Muscle layer of duodenum (tissue), 2 donors: ENCODE measurements at regions not wholly inside any gene's neighbourhood (a gene's known extent, or its start where the extent isn't known, plus 50 kb on each side); places are given as distances from the start of the nearest gene placed in this dataset.

Experiments
- H3K27ac ChIP-seq: one replicate; pipeline ENCODE4 v1.7.0; 2013; ENCODE audit warnings: mild to moderate bottlenecking, low read length
- H3K27me3 ChIP-seq: one replicate; pipeline ENCODE4 v1.7.0; 2013; ENCODE audit warnings: low read depth, mild to moderate bottlenecking, control low read depth, low read length
- H3K36me3 ChIP-seq, 2 donors: one replicate each; pipeline ENCODE4 v1.7.0; 2013; ENCODE audit warnings: low read length in 2 of 2, control low read depth in 1 of 2, mild to moderate bottlenecking in 1 of 2; ENCODE audit not compliant: insufficient read depth in 2 of 2, control insufficient read depth in 1 of 2
- H3K4me1 ChIP-seq, 2 donors: one replicate each; pipeline ENCODE4 v1.7.0; 2013; ENCODE audit warnings: low read length in 2 of 2, mild to moderate bottlenecking in 2 of 2, control low read depth in 1 of 2, moderate library complexity in 1 of 2; ENCODE audit not compliant: insufficient read depth in 2 of 2, control insufficient read depth in 1 of 2
- H3K4me3 ChIP-seq, 2 donors: one replicate each; pipeline ENCODE4 v1.7.0; 2013; ENCODE audit warnings: low read length in 2 of 2, low read depth in 1 of 2, mild to moderate bottlenecking in 1 of 2
- H3K9me3 ChIP-seq, 2 donors: one replicate each; pipeline ENCODE4 v1.7.0; 2013; ENCODE audit warnings: low read length in 2 of 2, control low read depth in 1 of 2, mild to moderate bottlenecking in 1 of 2; ENCODE audit not compliant: control insufficient read depth in 1 of 2
- donor health status: healthy.

GRCh38 chr21:24160528-24160927, 1446.8 kb downstream of the MRPL39 start:
- Histone ChIP-seq H3K27me3 (no peaks in the 10 kb centered on the region), H3K4me3 (no peak overlapping the region), H3K36me3 (no peaks in the 10 kb centered on the region)

GRCh38 chr21:24153137-24153536, 1454.1 kb downstream of the MRPL39 start:
- no peaks in the 10 kb centered on the region for H3K27me3 ChIP-seq
- no peak overlapping the region for H3K4me3 ChIP-seq
- no peaks in the 10 kb centered on the region for H3K9me3 ChIP-seq
- H3K27ac ChIP-seq = no peak overlapping the region
- H3K36me3 ChIP-seq = no peaks in the 10 kb centered on the region
- H3K4me1 ChIP-seq = no peaks in the 10 kb centered on the region

More at GRCh38 chr21:24160528-24160927, 1446.8 kb downstream of the MRPL39 start:
- Histone ChIP-seq H3K4me1 (no peaks in the 10 kb centered on the region), H3K9me3 (no peaks in the 10 kb centered on the region), H3K27ac (no peak overlapping the region)

- no peaks in the 10 kb centered on the region for H3K4me1 ChIP-seq
- no peaks in the 10 kb centered on the region for H3K27me3 ChIP-seq
- no peaks in the 10 kb centered on the region for H3K36me3 ChIP-seq
- H3K27ac ChIP-seq = no peak overlapping the region
- no peaks in the 10 kb centered on the region for H3K9me3 ChIP-seq
- H3K4me3 ChIP-seq = no peak overlapping the region
These were observed 1456.5 kb downstream of the MRPL39 start for GRCh38 chr21:24150753-24151152.

DNA sequence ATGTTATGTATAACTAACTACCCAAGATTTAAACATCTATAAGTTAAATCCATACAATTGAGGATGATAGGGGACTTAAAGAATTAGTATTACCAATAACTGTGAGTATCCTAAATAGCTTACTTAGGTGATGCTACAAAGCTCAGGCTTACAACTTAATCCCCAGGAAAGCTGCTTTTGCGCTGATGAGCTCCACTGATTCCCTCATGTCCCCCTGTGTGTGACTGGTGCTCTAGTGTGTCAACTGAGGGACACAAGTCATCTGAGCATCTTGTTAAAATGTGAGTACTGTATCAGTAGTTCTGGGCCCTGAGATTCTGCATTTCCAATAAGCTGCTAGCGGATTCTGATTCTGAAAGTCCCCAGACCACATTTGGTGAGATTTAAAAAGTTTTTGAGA, 1458.8 kb downstream of the MRPL39 start:
- Histone ChIP-seq H3K27me3 (no peaks in the 10 kb centered on the region), H3K36me3 (no peaks in the 10 kb centered on the region), H3K4me3 (no peak overlapping the region), H3K27ac (no peak overlapping the region), H3K4me1 (no peaks in the 10 kb centered on the region), H3K9me3 (no peaks in the 10 kb centered on the region)

DNA sequence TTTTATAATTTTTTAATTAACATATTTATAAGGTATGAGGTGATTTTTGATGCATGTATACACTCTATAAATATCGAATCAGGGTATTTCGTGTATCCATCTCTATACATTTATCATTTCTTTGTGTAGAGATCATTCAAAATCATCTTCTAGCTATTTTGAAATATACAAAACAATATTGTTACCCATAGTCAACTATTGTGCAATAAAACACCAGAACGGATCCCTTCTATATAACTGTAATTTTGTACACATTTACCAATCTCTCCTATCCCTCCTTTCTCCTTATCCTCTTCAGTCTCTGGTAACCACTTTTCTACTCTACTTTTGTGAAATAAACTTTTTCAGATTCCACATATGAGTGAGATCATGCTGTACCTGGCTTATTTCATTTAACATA, 1459.6 kb downstream of the MRPL39 start:
- H3K27me3 ChIP-seq = no peaks in the 10 kb centered on the region
- no peak overlapping the region for H3K4me3 ChIP-seq
- no peak overlapping the region for H3K27ac ChIP-seq
- no peaks in the 10 kb centered on the region for H3K36me3 ChIP-seq
- no peaks in the 10 kb centered on the region for H3K4me1 ChIP-seq
- no peaks in the 10 kb centered on the region for H3K9me3 ChIP-seq

DNA sequence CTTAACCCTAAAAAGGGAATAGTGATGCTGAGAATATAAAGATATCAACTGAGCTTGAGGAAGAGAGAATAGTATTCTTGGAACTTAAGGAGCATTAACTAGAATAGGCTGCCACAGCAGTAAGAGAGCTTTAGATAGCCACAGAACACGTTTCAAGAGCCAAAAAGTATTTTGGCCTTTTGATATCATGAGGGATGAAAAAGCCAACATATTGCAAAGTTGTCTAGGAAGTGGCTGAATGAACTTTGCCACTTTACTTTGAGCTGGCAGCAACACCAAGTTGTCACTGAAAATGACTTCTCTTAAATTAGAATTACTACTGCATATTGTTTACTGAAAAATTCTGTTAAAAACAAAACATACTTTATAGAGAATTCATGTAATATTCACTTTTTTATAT, 1476.2 kb downstream of the MRPL39 start:
- Histone ChIP-seq H3K27ac (no peak overlapping the region), H3K4me1 (no peaks in the 10 kb centered on the region), H3K36me3 (no peaks in the 10 kb centered on the region), H3K4me3 (no peak overlapping the region), H3K9me3 (no peaks in the 10 kb centered on the region), H3K27me3 (no peaks in the 10 kb centered on the region)

GRCh38 chr21:24127651-24128050, 1479.6 kb downstream of the MRPL39 start:
- Histone ChIP-seq H3K4me3 (no peak overlapping the region), H3K4me1 (no peaks in the 10 kb centered on the region), H3K27me3 (no peaks in the 10 kb centered on the region), H3K27ac (no peak overlapping the region), H3K36me3 (no peaks in the 10 kb centered on the region), H3K9me3 (no peaks in the 10 kb centered on the region)

DNA sequence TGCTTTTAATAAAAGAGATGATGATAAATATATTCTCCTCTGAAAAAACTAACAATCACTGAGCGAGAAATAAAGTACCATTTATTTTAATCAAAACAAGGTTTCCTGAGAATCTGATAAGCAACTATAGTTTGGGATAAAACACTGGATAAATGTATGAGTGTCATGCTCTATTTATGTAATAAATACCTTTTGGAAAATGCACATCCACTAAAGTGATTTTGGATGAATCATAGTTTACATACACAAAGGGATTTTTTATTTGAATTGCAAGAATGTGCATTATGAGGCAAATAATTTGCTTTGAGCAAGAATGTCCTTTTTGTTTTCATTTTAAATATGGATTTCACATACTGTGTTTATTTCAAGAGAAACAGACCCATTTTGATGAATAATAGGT, 1483.5 kb downstream of the MRPL39 start:
- Histone ChIP-seq H3K4me1 (no peaks in the 10 kb centered on the region), H3K27me3 (no peaks in the 10 kb centered on the region), H3K9me3 (no peaks in the 10 kb centered on the region), H3K27ac (no peak overlapping the region), H3K36me3 (no peaks in the 10 kb centered on the region), H3K4me3 (no peak overlapping the region)

- Histone ChIP-seq H3K9me3 (no peaks in the 10 kb centered on the region), H3K27ac (no peak overlapping the region), H3K36me3 (no peaks in the 10 kb centered on the region), H3K27me3 (no peaks in the 10 kb centered on the region), H3K4me3 (no peak overlapping the region), H3K4me1 (no peaks in the 10 kb centered on the region)
These were observed 1488.4 kb downstream of the MRPL39 start for GRCh38 chr21:24118738-24119459.

DNA sequence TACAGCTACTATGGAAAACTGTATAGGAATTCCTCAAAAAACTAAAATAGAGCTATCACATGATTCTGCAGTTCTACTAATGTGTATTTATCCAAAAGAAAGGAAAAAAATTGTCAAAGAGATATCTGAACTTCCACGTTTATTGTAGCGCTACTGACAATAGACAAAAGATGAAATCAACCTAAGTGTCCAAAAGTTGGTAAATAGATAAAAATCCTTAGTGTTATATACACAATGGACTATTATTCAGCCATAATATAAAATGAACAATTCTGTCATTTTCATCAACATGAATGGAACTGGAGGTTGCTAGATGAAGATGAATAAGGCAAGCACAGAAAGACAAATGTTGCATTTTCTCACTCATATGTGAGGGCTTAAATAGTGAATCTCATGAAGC, 1492.1 kb downstream of the MRPL39 start:
- Histone ChIP-seq H3K27me3 (no peaks in the 10 kb centered on the region), H3K4me3 (no peak overlapping the region), H3K4me1 (no peaks in the 10 kb centered on the region), H3K9me3 (no peaks in the 10 kb centered on the region), H3K27ac (no peak overlapping the region), H3K36me3 (no peaks in the 10 kb centered on the region)

DNA sequence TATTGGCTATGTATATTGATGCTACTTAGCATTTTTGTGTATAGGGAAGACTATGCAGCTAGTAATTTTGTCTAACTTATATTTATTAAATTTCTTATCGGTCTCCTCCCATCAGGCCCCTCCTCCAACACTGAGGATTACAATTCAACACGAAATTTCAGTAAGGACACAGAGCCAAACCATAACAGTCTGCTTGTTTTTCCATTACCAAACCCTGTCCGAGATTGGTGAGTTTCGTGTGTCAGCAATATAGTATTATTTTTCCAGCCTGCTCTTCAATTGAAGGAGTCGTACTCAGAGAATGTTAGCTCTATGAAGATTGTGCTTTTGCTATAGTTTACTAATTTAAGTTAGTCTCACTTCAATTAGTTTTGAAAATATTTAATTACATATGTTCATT, 1495.3 kb downstream of the MRPL39 start:
- Histone ChIP-seq H3K4me3 (no peak overlapping the region), H3K27me3 (no peaks in the 10 kb centered on the region), H3K4me1 (no peaks in the 10 kb centered on the region), H3K36me3 (no peaks in the 10 kb centered on the region), H3K27ac (no peak overlapping the region), H3K9me3 (no peaks in the 10 kb centered on the region)

DNA sequence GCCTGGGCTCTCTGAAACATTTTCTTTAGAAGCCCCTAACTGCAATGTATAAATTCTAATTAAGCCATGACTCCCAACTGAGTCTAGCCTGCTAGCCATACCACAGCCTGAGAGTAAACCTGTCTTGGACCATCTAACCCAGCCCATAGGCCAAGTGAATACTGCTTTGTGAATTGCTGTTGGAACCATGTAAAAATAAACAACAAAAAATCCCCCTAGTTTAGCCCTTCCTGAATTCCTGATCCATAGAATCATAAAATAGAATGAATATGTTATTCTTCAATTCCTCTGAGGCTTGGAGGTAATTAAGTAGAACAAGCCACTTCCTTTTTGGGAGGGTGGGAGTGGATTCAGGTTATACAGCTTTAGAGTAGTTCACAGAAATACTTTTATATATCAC, 1496.4 kb downstream of the MRPL39 start:
- Histone ChIP-seq H3K36me3 (no peaks in the 10 kb centered on the region), H3K4me1 (no peaks in the 10 kb centered on the region), H3K9me3 (no peaks in the 10 kb centered on the region), H3K4me3 (no peak overlapping the region), H3K27me3 (no peaks in the 10 kb centered on the region), H3K27ac (no peak overlapping the region)
